Activated naive CD4-positive, alpha-beta T cell treated with anti-CD3 and anti-CD28 coated beads for 36 hours (primary cell): ENCODE measurements at regions not wholly inside any gene's neighbourhood (a gene's known extent, or its start where the extent isn't known, plus 50 kb on each side); places are given as distances from the start of the nearest gene placed in this dataset.

Source experiments
- CTCF ChIA-PET: fragments of 350-600 bp; sonication (Branson Sonifier 250); formaldehyde crosslinking; loops from one replicate; lab custom pipeline; 2021; ENCODE audit warnings: antibody characterized with exemption; lab: Charles Lee
- DNase-seq: peaks from one replicate; pipeline ENCODE4 v3.0.0-alpha.2; 2020
- H3K27ac Mint-ChIP-seq: one replicate; pipeline ENCODE4 v1.8.0; 2021; ENCODE audit warnings: mild to moderate bottlenecking, mixed read lengths
- H3K27me3 Mint-ChIP-seq: one replicate; pipeline ENCODE4 v1.8.0; 2021; ENCODE audit warnings: low read depth, mixed read lengths
- H3K36me3 Mint-ChIP-seq: one replicate; pipeline ENCODE4 v1.8.0; 2021; ENCODE audit warnings: low read depth, mixed read lengths
- H3K4me1 Mint-ChIP-seq: one replicate; pipeline ENCODE4 v1.8.0; 2021; ENCODE audit warnings: low read depth, mixed read lengths
- H3K4me3 Mint-ChIP-seq: one replicate; pipeline ENCODE4 v1.8.0; 2021; ENCODE audit warnings: mild to moderate bottlenecking, moderate library complexity, mixed read lengths
- H3K9me3 Mint-ChIP-seq: one replicate; pipeline ENCODE4 v1.8.0; 2021; ENCODE audit warnings: mixed read lengths
- intact Hi-C: fragments of 100-400 bp; cut with micrococcal nuclease; formaldehyde crosslinking; loops from one replicate; pipeline ENCODE4 v1.15.1; 2023

DNA sequence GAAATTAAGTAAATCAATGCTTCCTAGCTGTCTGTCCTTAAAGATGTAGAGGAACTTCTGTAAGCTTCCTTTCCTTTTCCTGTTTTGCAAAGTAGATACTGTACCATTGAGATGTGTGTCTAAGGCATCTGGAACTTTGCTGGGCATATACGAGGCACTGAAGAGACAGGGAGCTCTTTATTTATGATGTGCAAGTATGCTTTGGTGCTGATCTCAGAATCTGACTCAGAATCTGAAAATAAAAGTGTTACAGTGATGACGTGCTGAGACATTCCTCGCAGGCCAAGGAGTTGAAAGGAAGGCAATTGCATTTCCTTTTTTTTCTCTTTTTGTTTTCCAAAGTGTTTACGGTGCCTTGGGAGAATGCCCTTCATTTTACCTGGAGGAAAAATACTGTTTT is 230.9 kb upstream of the RGPD4 start:
- CTCF ChIA-PET, result interaction anchor here (0.6 kb wide), 1 partner anchor 80 kb away, joined by 3 read pairs; no protein-coding TSS in a partner anchor
- intact Hi-C loops, result no loop called here
- Mint-ChIP-seq H3K36me3 (no peaks in the 10 kb centered on the region), H3K9me3 (no peaks in the 10 kb centered on the region), H3K4me3 (no peak overlapping the region), H3K4me1 (no peaks in the 10 kb centered on the region), H3K27me3 (no peaks in the 10 kb centered on the region), H3K27ac (no peak overlapping the region)
- DNase-seq, result no peak

DNA sequence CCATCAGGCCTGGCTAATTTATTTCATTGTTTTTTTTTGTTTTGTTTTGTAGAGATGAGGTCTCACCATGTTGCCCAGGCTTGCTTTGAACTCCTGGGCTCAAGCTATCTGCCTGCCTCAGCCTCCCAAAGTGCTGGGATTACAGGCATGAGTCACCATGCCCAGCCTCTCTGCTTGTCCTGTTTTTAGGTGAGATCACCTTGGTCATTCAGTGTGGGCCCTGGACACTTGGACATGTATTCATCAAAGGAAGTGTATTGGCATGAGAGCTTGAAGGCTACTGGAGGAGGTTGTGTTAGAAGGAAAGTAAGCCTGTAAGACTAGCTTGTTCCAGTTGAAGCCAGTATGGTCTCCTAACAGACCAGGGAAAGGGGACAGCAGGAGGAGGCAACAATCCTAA is 229.2 kb upstream of the RGPD4 start:
- CTCF ChIA-PET, result interaction anchor here (0.6 kb wide), 1 partner anchor 34 kb away, joined by 3 read pairs; no protein-coding TSS in a partner anchor
- Mint-ChIP-seq H3K27me3 (no peaks in the 10 kb centered on the region), H3K27ac (no peak overlapping the region), H3K9me3 (no peaks in the 10 kb centered on the region), H3K4me1 (no peaks in the 10 kb centered on the region), H3K4me3 (no peak overlapping the region), H3K36me3 (no peaks in the 10 kb centered on the region)
- intact Hi-C loops, result no loop called here
- no peak for DNase-seq

DNA sequence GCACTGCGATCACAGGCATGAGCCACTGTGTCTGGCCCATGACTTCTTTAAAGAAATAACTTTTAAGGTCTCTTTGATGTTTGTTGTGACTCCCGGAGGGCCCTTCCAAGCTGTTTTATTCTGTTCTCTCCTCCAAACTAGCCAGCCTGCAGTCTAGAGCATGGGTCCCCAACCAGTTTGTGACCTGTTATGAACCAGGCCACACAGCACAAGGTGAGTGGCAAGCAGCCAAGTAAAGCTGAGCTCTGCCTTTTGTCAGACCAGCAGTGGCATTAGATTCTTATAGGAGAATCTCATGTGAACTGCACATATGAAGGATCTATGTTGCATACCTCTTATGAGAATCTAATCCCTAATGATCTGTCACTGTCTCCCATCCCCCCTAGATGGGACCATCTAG is 223.9 kb upstream of the RGPD4 start:
- Mint-ChIP-seq H3K36me3 (no peaks in the 10 kb centered on the region), H3K4me3 (no peak overlapping the region), H3K4me1 (no peaks in the 10 kb centered on the region), H3K27me3 (no peaks in the 10 kb centered on the region), H3K9me3 (no peaks in the 10 kb centered on the region), H3K27ac (no peak overlapping the region)
- DNase-seq, result no peak
- CTCF ChIA-PET, result no interaction called here
- intact Hi-C loops, result no loop called here

DNA sequence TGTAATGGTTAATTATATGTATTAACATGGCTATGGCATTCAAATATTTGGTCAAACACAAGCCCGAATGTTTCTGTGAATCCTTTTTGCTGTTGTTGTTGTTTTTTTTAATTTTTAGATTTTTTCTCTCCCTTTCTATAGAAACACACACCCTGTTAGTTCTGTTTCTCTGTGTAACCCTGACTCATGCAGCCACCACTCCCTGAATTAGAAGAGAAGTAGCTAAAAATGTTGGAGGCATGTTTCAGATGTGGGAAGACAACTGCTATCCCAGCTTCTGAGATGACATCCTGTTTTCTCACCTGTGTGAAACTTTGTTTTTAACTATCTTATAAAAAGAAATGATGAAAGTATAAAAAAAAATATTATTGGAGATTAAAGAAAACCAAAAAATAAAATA is 219.6 kb upstream of the RGPD4 start:
- CTCF ChIA-PET, result no interaction called here
- intact Hi-C loops, result no loop called here
- no peak for DNase-seq
- no peak overlapping the region for H3K27ac Mint-ChIP-seq
- H3K36me3 Mint-ChIP-seq, result no peaks in the 10 kb centered on the region
- no peaks in the 10 kb centered on the region for H3K4me1 Mint-ChIP-seq
- H3K9me3 Mint-ChIP-seq, result no peaks in the 10 kb centered on the region
- no peak overlapping the region for H3K4me3 Mint-ChIP-seq
- H3K27me3 Mint-ChIP-seq, result no peaks in the 10 kb centered on the region

DNA sequence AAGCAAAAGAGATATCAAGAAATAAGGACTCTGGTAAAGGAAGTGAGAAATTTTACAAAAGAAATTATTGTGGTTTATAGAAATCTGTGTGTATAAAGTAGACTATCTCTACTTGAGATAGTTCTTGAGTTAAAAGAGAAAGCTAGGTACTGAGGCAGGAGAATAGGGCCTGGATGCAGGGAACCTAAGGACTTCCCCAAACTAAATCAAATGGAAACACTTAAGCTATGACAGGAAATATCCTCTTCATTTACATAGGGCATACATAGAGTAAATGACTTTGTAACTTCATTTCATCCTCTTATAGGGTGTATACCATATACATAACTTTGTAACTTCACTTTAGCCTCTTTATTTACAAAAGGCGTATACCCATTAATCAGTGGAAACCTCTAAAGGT is 219.2 kb upstream of the RGPD4 start:
- Mint-ChIP-seq H3K4me1 (no peaks in the 10 kb centered on the region), H3K9me3 (no peaks in the 10 kb centered on the region), H3K27ac (no peak overlapping the region), H3K4me3 (no peak overlapping the region), H3K36me3 (no peaks in the 10 kb centered on the region), H3K27me3 (no peaks in the 10 kb centered on the region)
- CTCF ChIA-PET, result no interaction called here
- intact Hi-C loops, result no loop called here
- no peak for DNase-seq

DNA sequence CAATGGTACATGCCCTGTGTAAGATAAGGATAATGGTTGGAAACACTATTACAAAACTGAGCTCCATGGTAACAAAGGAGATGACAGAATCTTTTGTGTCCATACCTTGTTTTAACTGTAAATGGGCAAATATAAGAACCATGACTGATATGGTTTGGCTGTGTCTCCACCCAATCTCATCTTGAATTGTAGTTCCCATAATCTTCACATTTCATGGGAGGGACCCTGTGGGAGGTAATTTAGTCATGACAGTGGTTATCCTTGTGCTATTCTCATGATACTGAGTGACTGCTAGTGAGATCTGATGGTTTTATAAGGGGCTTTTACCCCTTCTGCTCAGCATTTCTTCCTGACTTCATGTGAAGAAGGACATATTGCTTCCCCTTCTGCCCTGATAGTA is 211.7 kb upstream of the RGPD4 start:
- no peaks in the 10 kb centered on the region for H3K27me3 Mint-ChIP-seq
- CTCF ChIA-PET, result no interaction called here
- no peaks in the 10 kb centered on the region for H3K4me1 Mint-ChIP-seq
- intact Hi-C loops, result no loop called here
- DNase-seq, result no peak
- H3K27ac Mint-ChIP-seq, result no peak overlapping the region
- peaks cover 13% of the 10 kb centered on the region for H3K9me3 Mint-ChIP-seq
- H3K36me3 Mint-ChIP-seq, result no peaks in the 10 kb centered on the region
- H3K4me3 Mint-ChIP-seq, result no peak overlapping the region

DNA sequence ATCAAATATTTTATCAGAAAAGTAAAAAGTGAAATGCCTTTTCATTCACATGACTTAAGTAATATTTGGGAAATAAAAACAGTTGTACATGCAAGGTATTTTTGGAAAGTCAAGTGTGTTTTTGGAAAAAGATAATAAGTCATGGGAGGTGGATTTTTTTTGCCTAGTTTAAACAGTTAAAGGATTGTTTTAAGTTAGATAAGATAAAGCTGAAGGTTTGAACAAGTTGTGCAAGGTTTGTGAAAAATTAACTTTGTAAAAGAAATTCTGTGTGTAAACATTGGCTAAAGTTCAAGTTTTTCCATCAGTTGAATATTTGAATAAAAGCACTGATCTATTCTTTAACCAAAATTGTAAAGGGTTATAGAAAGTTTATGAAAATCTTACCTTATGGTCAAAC is 207.9 kb upstream of the RGPD4 start:
- Mint-ChIP-seq H3K27me3 (no peaks in the 10 kb centered on the region), H3K9me3 (peaks cover 13% of the 10 kb centered on the region), H3K27ac (no peak overlapping the region), H3K4me1 (no peaks in the 10 kb centered on the region), H3K4me3 (no peak overlapping the region), H3K36me3 (no peaks in the 10 kb centered on the region)
- intact Hi-C loops, result no loop called here
- no peak for DNase-seq
- CTCF ChIA-PET, result no interaction called here

DNA sequence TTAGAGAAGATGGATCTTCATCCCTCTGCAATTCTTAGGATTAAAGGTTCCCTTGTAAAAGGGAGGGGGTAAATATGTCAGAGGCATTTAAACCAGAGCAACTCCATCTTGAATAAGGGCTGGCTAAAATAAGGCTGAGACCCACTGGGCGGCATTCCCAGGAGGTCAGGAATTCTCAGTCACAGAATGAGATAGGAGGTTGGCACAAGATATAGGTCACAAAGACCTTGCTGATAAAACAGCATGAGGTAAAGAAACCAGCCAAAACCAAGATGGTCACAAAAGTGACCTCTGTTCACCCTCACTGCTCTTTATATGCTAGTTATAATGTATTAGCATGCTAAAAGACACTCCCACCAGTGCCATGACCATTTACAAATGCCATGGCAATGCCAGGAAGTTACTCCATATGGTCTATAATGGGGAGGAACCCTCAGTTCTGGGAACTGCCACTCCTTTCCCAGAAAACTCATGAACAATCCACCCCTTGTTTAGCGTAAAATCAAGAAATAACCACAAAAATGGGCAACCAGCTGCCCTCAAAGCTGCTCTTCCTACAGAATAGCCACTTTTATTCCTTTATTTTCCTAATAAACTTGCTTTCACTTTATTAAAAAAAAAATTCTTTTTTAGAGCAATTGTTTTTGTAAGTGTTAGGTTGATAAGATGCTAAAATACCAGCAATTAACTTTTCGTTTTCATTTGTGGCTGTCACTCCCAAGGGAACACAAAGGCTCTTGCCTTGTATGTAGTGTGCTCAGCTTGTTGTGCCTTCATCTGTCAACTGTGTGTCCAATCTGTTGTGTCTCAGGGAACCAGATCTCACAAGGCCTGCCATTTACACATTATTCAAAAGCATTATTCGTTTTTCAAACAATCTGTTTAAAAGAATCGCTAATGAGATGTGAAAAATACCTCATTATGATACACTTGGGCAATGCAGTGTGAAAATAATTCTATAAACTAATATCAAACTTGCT is 205.2 kb upstream of the RGPD4 start:
- Mint-ChIP-seq H3K27ac (no peak overlapping the region), H3K4me3 (no peak overlapping the region), H3K9me3 (peaks cover 13% of the 10 kb centered on the region), H3K36me3 (no peaks in the 10 kb centered on the region), H3K4me1 (no peaks in the 10 kb centered on the region), H3K27me3 (no peaks in the 10 kb centered on the region)
- intact Hi-C loops, result no loop called here
- no peak for DNase-seq
- CTCF ChIA-PET, result no interaction called here

DNA sequence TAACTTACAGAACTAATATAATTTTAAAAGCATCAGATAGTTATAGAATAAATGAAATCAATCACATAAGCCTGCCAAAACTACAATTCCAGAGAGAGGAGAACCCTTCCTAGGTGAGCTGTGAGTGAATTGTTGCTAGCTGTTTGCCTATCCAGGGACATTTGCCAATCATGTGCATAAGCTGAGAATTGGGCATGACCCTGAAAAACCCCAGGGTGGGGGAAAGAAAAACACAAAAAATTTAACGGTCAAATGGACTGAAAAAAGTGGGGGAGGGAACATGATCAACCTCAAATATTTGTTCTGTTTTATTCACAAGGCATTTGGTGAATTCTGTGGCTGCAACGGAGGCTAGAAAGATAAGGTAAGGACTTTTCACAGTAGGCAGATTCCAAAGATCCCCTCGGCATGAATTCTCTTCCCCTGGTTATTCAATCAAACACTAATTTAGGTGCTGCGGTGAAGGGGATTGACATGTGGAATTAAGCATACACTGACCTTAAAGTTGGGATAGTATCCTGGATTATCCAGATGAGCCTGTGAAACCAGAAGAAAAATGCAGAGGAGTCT is 203.9 kb upstream of the RGPD4 start:
- Mint-ChIP-seq H3K27me3 (no peaks in the 10 kb centered on the region), H3K27ac (no peak overlapping the region), H3K9me3 (peaks cover 16% of the 10 kb centered on the region), H3K36me3 (no peaks in the 10 kb centered on the region), H3K4me3 (no peak overlapping the region), H3K4me1 (no peaks in the 10 kb centered on the region)
- DNase-seq, result no peak
- intact Hi-C loops, result no loop called here
- CTCF ChIA-PET, result no interaction called here

DNA sequence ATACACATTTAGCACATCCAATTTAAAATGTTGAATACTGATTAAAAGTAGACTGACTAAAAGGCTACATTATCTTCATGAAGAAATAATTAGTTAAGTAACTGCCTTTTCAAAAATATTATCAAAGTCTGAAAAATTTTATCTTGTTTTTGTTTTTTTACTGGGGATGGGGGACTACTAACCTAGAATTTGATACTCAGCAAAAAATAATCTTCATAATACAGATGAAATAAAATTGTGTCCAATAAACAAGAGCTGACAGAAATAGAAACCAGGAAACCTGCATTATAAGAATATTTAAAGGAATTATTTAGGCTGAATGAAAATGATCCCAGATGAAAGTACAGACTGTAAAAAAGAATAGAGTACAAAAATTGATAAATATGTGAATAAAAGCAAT is 200.7 kb upstream of the RGPD4 start:
- H3K9me3 Mint-ChIP-seq, result peaks cover 9% of the 10 kb centered on the region
- CTCF ChIA-PET, result no interaction called here
- no peaks in the 10 kb centered on the region for H3K4me1 Mint-ChIP-seq
- intact Hi-C loops, result no loop called here
- no peaks in the 10 kb centered on the region for H3K27me3 Mint-ChIP-seq
- no peaks in the 10 kb centered on the region for H3K36me3 Mint-ChIP-seq
- no peak overlapping the region for H3K4me3 Mint-ChIP-seq
- DNase-seq, result no peak
- no peak overlapping the region for H3K27ac Mint-ChIP-seq

DNA sequence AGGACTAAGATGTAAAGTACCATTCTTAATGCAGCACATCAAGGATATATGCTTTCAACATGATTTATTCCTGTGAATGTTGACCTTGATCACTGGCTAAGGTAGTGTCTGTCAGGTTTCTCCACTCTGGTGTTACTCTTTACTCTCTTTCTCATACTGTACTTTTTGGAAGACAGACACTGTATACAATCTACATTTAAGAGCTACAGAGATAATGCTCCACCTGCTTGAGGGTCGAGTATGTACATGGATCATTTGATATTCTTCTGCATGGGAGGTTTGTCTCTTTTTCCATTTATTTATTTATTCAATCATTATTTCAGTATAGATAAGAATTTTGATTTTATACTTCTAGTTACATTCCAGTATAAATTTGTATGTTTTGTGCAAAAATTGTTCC is 199.5 kb upstream of the RGPD4 start:
- Mint-ChIP-seq H3K4me1 (no peaks in the 10 kb centered on the region), H3K9me3 (peaks cover 9% of the 10 kb centered on the region), H3K4me3 (no peak overlapping the region), H3K36me3 (no peaks in the 10 kb centered on the region), H3K27me3 (no peaks in the 10 kb centered on the region), H3K27ac (no peak overlapping the region)
- intact Hi-C loops, result no loop called here
- no peak for DNase-seq
- CTCF ChIA-PET, result no interaction called here

DNA sequence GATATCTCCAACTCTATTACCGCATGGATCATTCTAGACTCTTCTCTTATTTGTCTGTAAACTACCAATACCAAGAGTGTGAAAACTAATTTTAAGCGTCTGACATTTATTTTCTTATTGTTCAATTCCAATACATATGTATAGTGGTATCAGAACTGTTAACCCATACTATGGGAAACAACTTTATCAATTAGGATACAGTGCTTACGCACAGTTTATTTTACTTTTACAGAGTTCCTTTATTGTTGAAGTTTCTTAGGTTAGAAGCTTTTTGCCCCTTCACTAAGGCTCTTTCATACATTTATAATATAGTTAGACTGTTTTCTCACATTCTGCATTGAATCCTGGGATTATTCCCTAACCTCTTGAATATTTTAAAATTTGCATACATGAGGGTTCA is 198.8 kb upstream of the RGPD4 start:
- H3K9me3 Mint-ChIP-seq, result peaks cover 11% of the 10 kb centered on the region
- intact Hi-C loops, result no loop called here
- no peak for DNase-seq
- CTCF ChIA-PET, result no interaction called here
- no peak overlapping the region for H3K27ac Mint-ChIP-seq
- no peaks in the 10 kb centered on the region for H3K27me3 Mint-ChIP-seq
- no peaks in the 10 kb centered on the region for H3K4me1 Mint-ChIP-seq
- no peaks in the 10 kb centered on the region for H3K36me3 Mint-ChIP-seq
- H3K4me3 Mint-ChIP-seq, result no peak overlapping the region

DNA sequence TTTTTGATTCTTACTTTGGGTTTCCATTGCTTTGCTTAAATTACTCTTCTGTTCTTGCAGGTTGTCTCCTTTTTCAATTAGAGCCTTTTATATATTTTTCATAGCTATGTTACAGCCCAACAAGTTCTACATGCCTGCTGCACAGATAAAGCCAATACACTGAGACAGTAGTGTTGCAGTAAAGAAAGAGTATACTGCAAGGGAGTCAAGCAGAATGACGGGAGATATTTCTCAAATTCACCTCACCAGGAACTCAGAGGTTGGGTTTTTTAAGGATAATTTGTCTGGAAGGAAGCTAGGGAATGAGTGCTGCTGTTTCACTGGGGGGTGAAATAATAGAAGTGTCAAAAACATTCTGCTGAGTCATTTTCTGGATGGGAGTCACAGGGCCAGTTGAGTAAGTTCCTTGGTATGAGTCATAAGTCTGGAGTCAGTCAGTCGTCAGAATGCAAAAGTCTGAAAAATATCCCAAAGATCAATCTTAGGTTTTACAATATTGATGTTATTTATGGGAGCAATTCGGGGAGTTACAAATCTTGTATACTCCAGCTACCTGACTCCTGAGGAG is 193.0 kb upstream of the RGPD4 start:
- peaks cover 8% of the 10 kb centered on the region for H3K9me3 Mint-ChIP-seq
- no peaks in the 10 kb centered on the region for H3K36me3 Mint-ChIP-seq
- H3K4me3 Mint-ChIP-seq, result no peak overlapping the region
- no peaks in the 10 kb centered on the region for H3K4me1 Mint-ChIP-seq
- H3K27ac Mint-ChIP-seq, result no peak overlapping the region
- DNase-seq, result no peak
- H3K27me3 Mint-ChIP-seq, result no peaks in the 10 kb centered on the region
- intact Hi-C loops, result no loop called here
- CTCF ChIA-PET, result no interaction called here
